K562 (cell line): ENCODE measurements at regions not wholly inside any gene's neighbourhood (a gene's known extent, or its start where the extent isn't known, plus 50 kb on each side); places are given as distances from the start of the nearest gene placed in this dataset.

Experiments used
- ATAC-seq: fragments of 200-7000 bp; cut with Tn5 transposase; 3 replicates; pipeline ENCODE4 v1.9.1; 2020; ENCODE audit warnings: moderate library complexity
- BruUV-seq: library from RNA; stranded (reverse); fragments of 400-500 nt; replicated peaks from 2 replicates; lab custom pipeline; 2021; lab: Mats Ljungman, UMichigan
- CTCF ChIA-PET: fragments of 300-600 bp; formaldehyde crosslinking; extraction: SDS; loops from one replicate; lab custom pipeline; 2021; ENCODE audit warnings: low intra/inter-chr PET ratio; lab: Yijun Ruan, JAX
- POLR2A ChIA-PET: fragments of 300-600, 350-650 bp; sonication (Branson Sonifier 250); formaldehyde crosslinking; extraction: SDS; loops from one replicate; lab custom pipeline; 2021; ENCODE audit warnings: antibody characterized with exemption, inconsistent platforms; lab: Yijun Ruan, JAX
- DNase-seq, 4 experiments: peaks; one replicate each; pipeline versions ENCODE4 v3.0.0 to v3.0.0-alpha.2; 2011 to 2018; ENCODE audit warnings: low spot score in 3 of 4, mixed read lengths in 3 of 4; ENCODE audit errors: extremely low read depth in 1 of 4
- FAIRE-seq: peaks from 2 replicates; lab custom pipeline; 2011; peaks lifted over from hg19 to GRCh38; lab: Jason Lieb, UNC
- H2AFZ ChIP-seq: 2 replicates; pipeline ENCODE4 v1.6.0; 2011; ENCODE audit warnings: low read depth, low read length, control low read depth, inconsistent platforms
- H3K27ac ChIP-seq: fragments of 200-600 bp; 3 replicates; pipeline ENCODE4 v1.8.0; 2011; ENCODE audit warnings: low read depth, mild to moderate bottlenecking, control low read depth, inconsistent platforms, low read length, moderate library complexity, mixed read lengths; ENCODE audit errors: extremely low read depth
- H3K27me3 ChIP-seq, 2 experiments: fragments of 300-600 bp in 1 of 2; 2 replicates in 1 of 2; 3 replicates in 1 of 2; pipeline versions ENCODE4 v1.6.0 to v1.8.0; 2011; ENCODE audit warnings: inconsistent platforms in 2 of 2, low read length in 2 of 2, mild to moderate bottlenecking in 1 of 2, mixed read lengths in 1 of 2, moderate library complexity in 1 of 2; ENCODE audit not compliant: control insufficient read depth in 2 of 2, insufficient read depth in 2 of 2
- H3K36me3 ChIP-seq: fragments of 300-600 bp; 3 replicates; pipeline ENCODE4 v1.8.0; 2011; ENCODE audit warnings: mild to moderate bottlenecking, low read length, inconsistent platforms; ENCODE audit not compliant: control insufficient read depth, insufficient read depth
- H3K4me1 ChIP-seq, 2 experiments: fragments of 200-600 bp in 1 of 2; replicated peaks in 1 of 2; 2 replicates in 1 of 2; 3 replicates in 1 of 2; pipeline versions ENCODE4 v1.5.1 to v1.8.0; 2011; ENCODE audit warnings: inconsistent platforms in 2 of 2, low read length in 2 of 2, mild to moderate bottlenecking in 1 of 2, mixed read lengths in 1 of 2, moderate library complexity in 1 of 2; ENCODE audit not compliant: control insufficient read depth in 2 of 2, insufficient read depth in 2 of 2
- H3K4me2 ChIP-seq: 2 replicates; pipeline ENCODE4 v1.6.1; 2011; ENCODE audit warnings: low read length, control low read depth, inconsistent platforms, mixed read lengths; ENCODE audit not compliant: insufficient read depth
- H3K4me3 ChIP-seq: fragments of 200-600 bp; sonication (generic), shearing (Covaris generic); 2 replicates; pipeline ENCODE4 v1.5.1; 2016; ENCODE audit warnings: control low read depth, inconsistent platforms
- H3K79me2 ChIP-seq: fragments of 200-600 bp; 3 replicates; pipeline ENCODE4 v1.8.0; 2011; ENCODE audit warnings: low read length, inconsistent platforms; ENCODE audit not compliant: control insufficient read depth, insufficient read depth
- H3K9ac ChIP-seq, 2 experiments: 2 replicates each; pipeline versions ENCODE4 v1.6.0 to v1.6.1; 2011; ENCODE audit warnings: low read depth in 2 of 2, low read length in 2 of 2, control low read depth in 1 of 2, inconsistent platforms in 1 of 2, mild to moderate bottlenecking in 1 of 2, mixed read lengths in 1 of 2; ENCODE audit not compliant: insufficient read depth in 1 of 2
- H3K9me1 ChIP-seq: one replicate; pipeline ENCODE4 v1.6.0; 2011; ENCODE audit warnings: inconsistent platforms, mild to moderate bottlenecking, low read length, moderate library complexity; ENCODE audit not compliant: control insufficient read depth, insufficient read depth
- H3K9me3 ChIP-seq: replicated peaks from 2 replicates; pipeline ENCODE4 v1.5.1; 2011; ENCODE audit warnings: low read depth, low read length, inconsistent platforms; ENCODE audit not compliant: control insufficient read depth, insufficient read depth
- H4K20me1 ChIP-seq: replicated peaks from 2 replicates; pipeline ENCODE4 v1.6.1; 2011; ENCODE audit warnings: low read length, inconsistent platforms, mixed read lengths; ENCODE audit not compliant: control insufficient read depth, insufficient read depth
- BCL6 ChIP-seq: fragments of 250-450 bp; sonication (Bioruptor Pico); IDR thresholded peaks from 2 replicates; pipeline ENCODE4 v1.4.0; 2020
- BHLHE40 ChIP-seq: IDR thresholded peaks from 2 replicates; pipeline ENCODE4 v1.6.1; 2011; ENCODE audit warnings: low read length, improper control_type of control experiment
- CAMTA2 ChIP-seq: fragments of 250-450 bp; sonication (Bioruptor Pico); conservative IDR thresholded peaks from 2 replicates; pipeline ENCODE4 v1.5.1; 2022
- CXXC5 ChIP-seq: fragments of 250-450 bp; sonication (Bioruptor Pico); IDR thresholded peaks from 2 replicates; pipeline ENCODE4 v1.8.0; 2022; ENCODE audit warnings: inconsistent platforms, mild to moderate bottlenecking, moderate library complexity
- ELF1 ChIP-seq: fragments of 200-800 bp; sonication (Bioruptor generic); IDR thresholded peaks from 2 replicates; pipeline ENCODE4 v1.6.1; 2016; ENCODE audit warnings: missing genetic modification characterization, missing compliant biosample characterization
- EP300 ChIP-seq: IDR thresholded peaks from 2 replicates; pipeline ENCODE4 v1.6.1; 2012; ENCODE audit warnings: low read length, improper control_type of control experiment
- KAT2B ChIP-seq: IDR thresholded peaks from one replicate; pipeline ENCODE4 v1.6.1; 2012; ENCODE audit warnings: low read depth, mild to moderate bottlenecking, control low read depth, inconsistent platforms, low read length, moderate library complexity
- KLF13 ChIP-seq: fragments of 450-650 bp; IDR thresholded peaks from 2 replicates; pipeline ENCODE4 v1.6.1; 2016; ENCODE audit warnings: missing genetic modification characterization, low read depth, mild to moderate bottlenecking, missing compliant biosample characterization, moderate library complexity, borderline replicate concordance
- NFXL1 ChIP-seq: fragments of 450-650 bp; formaldehyde crosslinking; IDR thresholded peaks from 2 replicates; pipeline ENCODE4 v1.4.0; 2021; ENCODE audit warnings: mild to moderate bottlenecking
- NR2F6 ChIP-seq: fragments of 450-650 bp; formaldehyde crosslinking; IDR thresholded peaks from 2 replicates; pipeline ENCODE4 v1.4.0; 2020; ENCODE audit warnings: mild to moderate bottlenecking
- POLR2A ChIP-seq: fragments of 450-650 bp; conservative IDR thresholded peaks from 2 replicates; pipeline ENCODE4 v1.6.1; 2016
- PRDM10 ChIP-seq: fragments of 450-650 bp; IDR thresholded peaks from 2 replicates; pipeline ENCODE4 v1.6.1; 2018; ENCODE audit not compliant: partially characterized antibody
- TAL1 ChIP-seq: fragments of 450-650 bp; IDR thresholded peaks from 2 replicates; pipeline ENCODE4 v1.6.1; 2016; ENCODE audit warnings: mild to moderate bottlenecking
- XRCC5 ChIP-seq: fragments of 200-400 bp; formaldehyde crosslinking; IDR thresholded peaks from 2 replicates; pipeline ENCODE4 v1.6.1; 2017; ENCODE audit warnings: low read depth, mild to moderate bottlenecking, low read length
- ZBED1 ChIP-seq: IDR thresholded peaks from 2 replicates; pipeline ENCODE4 v1.6.1; 2014
- ZKSCAN8 ChIP-seq: fragments of 200-800 bp; sonication (Bioruptor generic); IDR thresholded peaks from 2 replicates; pipeline ENCODE4 v1.6.1; 2016; ENCODE audit warnings: missing genetic modification characterization, missing compliant biosample characterization
- ZNF197 ChIP-seq: fragments of 200-800 bp; sonication (Bioruptor generic); IDR thresholded peaks from 2 replicates; pipeline ENCODE4 v1.6.1; 2016; ENCODE audit warnings: low read depth, missing genetic modification characterization, missing compliant biosample characterization
- ZNF586 ChIP-seq: fragments of 450-650 bp; formaldehyde crosslinking; conservative IDR thresholded peaks from 2 replicates; pipeline ENCODE4 v1.4.0; 2020; ENCODE audit warnings: mild to moderate bottlenecking, moderate library complexity
- WGBS: fragments of 100-300 bp; shearing (Covaris generic); methylation state at CpG from one replicate; pipeline ENCODE4 v1.1.6; 2016; ENCODE audit warnings: low coverage, mixed read lengths; ENCODE audit not compliant: insufficient coverage; ENCODE audit errors: missing lambda C conversion rate; 5-methylcytosine and 5-hydroxymethylcytosine counted together
- in situ Hi-C: fragments of 300-500 bp; cut with MboI; formaldehyde crosslinking; loops from 4 replicates; pipeline ENCODE4 v1.15.0; 2018; ENCODE audit warnings: inconsistent platforms, mixed read lengths
- intact Hi-C: fragments of 100-400 bp; cut with micrococcal nuclease; formaldehyde crosslinking; loops from 2 replicates; pipeline ENCODE4 v1.14.2; 2022
- TF ChIP-seq, protein P1 (sequence below): sonication (generic); formaldehyde crosslinking; IDR thresholded peaks from 2 replicates; pipeline ENCODE4 v1.8.0; 2022; ENCODE audit warnings: mild to moderate bottlenecking, low read depth, missing genetic modification reagents

DNA sequence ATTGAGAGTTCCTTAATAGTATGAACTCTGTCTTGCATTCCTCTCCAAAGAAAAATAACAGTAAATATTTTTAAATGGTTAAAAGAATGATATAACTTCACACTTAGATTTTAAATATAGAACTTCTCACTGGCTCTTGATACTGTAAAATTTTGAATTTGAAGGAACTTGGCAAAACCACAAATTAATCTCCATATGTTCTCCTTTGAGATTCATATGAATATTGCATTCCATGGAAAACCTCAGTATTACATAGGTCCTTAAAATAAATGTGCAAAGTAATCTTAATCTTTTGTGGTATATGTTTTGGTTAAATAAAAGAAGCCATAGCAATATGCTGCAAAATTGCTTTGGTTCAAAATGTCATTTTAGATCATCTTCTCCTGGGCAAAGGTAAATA, 1137.6 kb upstream of the LRRTM3 start (continued):
- no peak for TF ChIP-seq KLF13
- TF ChIP-seq, protein P1, sequence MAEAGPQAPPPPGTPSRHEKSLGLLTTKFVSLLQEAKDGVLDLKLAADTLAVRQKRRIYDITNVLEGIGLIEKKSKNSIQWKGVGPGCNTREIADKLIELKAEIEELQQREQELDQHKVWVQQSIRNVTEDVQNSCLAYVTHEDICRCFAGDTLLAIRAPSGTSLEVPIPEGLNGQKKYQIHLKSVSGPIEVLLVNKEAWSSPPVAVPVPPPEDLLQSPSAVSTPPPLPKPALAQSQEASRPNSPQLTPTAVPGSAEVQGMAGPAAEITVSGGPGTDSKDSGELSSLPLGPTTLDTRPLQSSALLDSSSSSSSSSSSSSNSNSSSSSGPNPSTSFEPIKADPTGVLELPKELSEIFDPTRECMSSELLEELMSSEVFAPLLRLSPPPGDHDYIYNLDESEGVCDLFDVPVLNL = no peak
- no peak for TF ChIP-seq ELF1
- TF ChIP-seq ZKSCAN8 = no peak
- TF ChIP-seq CXXC5 (CRISPR knock-in tag) = no peak
- no peak for TF ChIP-seq CAMTA2
- no peak for TF ChIP-seq BCL6 (CRISPR knock-in tag)
- no peak for TF ChIP-seq TAL1
- TF ChIP-seq BHLHE40 = no peak
- TF ChIP-seq EP300 = no peak
- no peak for TF ChIP-seq POLR2A
- no peak for TF ChIP-seq ZBED1

- no peak for DNase-seq
- Histone ChIP-seq H4K20me1 (no peaks in the 10 kb centered on the region), H3K9me3 (no peaks in the 10 kb centered on the region), H3K4me1 (no peaks in the 10 kb centered on the region), H3K9me1 (no peaks in the 10 kb centered on the region), H3K36me3 (no peaks in the 10 kb centered on the region), H3K27me3 (no peaks in the 10 kb centered on the region), H3K4me2 (no peak overlapping the region), H3K79me2 (no peaks in the 10 kb centered on the region), H3K4me3 (no peak overlapping the region), H3K27ac (no peak overlapping the region), H3K9ac (no peak overlapping the region), H2AFZ (no peak overlapping the region)
- ChIA-PET CTCF (no interaction called here), POLR2A (no interaction called here)
- no TSS peak for BruUV-seq
- FAIRE-seq = no peak
- no peak for ATAC-seq
- 0% methylated on average over 1 of the region's 1 CpG for WGBS
- in situ Hi-C loops = no loop called here
- intact Hi-C loops = no loop called here
- TF ChIP-seq NR2F6 (CRISPR knock-in tag) (no peak), XRCC5 (no peak), NFXL1 (CRISPR knock-in tag) (no peak), ZNF197 (CRISPR knock-in tag) (no peak), KAT2B (no peak), PRDM10 (no peak), ZNF586 (CRISPR knock-in tag) (no peak)
These were observed 1133.9 kb upstream of the LRRTM3 start for GRCh38 chr10:65791979-65792378.
